Vagina (tissue), 2 donors: ENCODE measurements at regions not wholly inside any gene's neighbourhood (a gene's known extent, or its start where the extent isn't known, plus 50 kb on each side); places are given as distances from the start of the nearest gene placed in this dataset.
"Not testable (repeated sequence)": the region's sequence is repeated elsewhere in the genome, so short reads cannot be mapped to it uniquely, and the experiment has no call there.

Experiments
- CTCF ChIP-seq, 3 experiments: fragments of 450-650 bp in 2 of 3; fragments of 200-600 bp in 1 of 3; sonication (generic) in 1 of 3; IDR thresholded peaks; one replicate each; pipeline ENCODE4 v1.5.1; 2017 to 2019; ENCODE audit warnings: antibody characterized with exemption in 3 of 3, mild to moderate bottlenecking in 2 of 3, moderate library complexity in 2 of 3
- POLR2A ChIP-seq, 2 donors: fragments of 450-650 bp; IDR thresholded peaks; one replicate each; pipeline ENCODE4 v1.6.1; 2017; ENCODE audit warnings: antibody characterized with exemption in 2 of 2, mild to moderate bottlenecking in 2 of 2, moderate library complexity in 2 of 2
- POLR2AphosphoS5 ChIP-seq, 2 donors: sonication (generic); formaldehyde crosslinking; IDR thresholded peaks; one replicate each; pipeline ENCODE4 v1.9.0; 2017; ENCODE audit warnings: antibody characterized with exemption in 2 of 2, mild to moderate bottlenecking in 2 of 2, low read depth in 1 of 2; ENCODE audit not compliant: insufficient read depth in 1 of 2

DNA sequence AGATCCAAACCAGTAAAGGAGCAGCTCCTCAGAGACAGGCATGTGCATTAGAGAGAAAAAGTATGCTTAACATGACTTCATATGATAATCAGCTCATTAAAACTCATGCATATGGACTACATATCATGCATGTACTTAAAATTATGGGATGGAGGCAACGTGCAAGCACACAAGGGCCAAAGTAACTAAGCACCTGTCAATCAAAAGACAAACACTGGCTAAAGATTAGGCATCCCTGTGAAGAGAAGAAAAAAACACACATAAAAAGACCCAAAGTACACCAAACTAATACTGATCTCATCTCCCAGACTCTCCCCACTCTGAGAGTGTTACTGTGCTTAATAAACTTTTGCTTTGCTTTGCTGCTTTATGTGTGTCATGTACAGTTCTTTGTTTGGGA lies 61.1 kb downstream of the PPIAL4A start:
- TF ChIP-seq POLR2AphosphoS5 (IDR thresholded peaks at IDR 0.05; ENCODE audit: insufficient read depth in 1 of 2, low read depth in 1 of 2); CTCF (IDR thresholded peaks at IDR 0.05); POLR2A (IDR thresholded peaks at IDR 0.05): not testable (repeated sequence)
